ENCODE measurements at regions not wholly inside any gene's neighbourhood (a gene's known extent, or its start where the extent isn't known, plus 50 kb on each side); places are given as distances from the start of the nearest gene placed in this dataset.

DNA sequence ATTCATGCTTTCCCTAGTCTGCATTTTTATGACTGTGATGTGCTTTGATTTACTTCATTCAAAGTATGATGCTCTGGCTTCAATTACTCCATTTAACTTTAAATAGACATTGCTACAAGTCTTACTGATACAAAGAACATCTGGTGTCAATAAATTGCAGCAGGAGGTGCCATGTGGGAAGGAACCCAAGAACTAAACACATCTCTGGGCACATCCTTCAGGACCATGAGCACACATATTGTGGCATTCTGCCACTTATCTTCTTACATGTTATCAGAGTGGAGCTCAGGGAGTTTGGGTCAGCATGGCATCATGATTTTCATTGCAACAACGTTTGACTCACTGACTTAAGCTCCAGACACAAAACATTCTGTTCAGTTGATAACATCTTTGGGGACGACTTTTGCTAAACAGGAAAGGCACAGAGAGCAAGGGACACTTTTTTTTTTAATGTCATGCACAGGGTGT, 227.0 kb downstream of the DKK1 start:
- no peaks in the 10 kb centered on the region for H3K4me1 ChIP-seq (ENCODE audit: insufficient read depth, insufficient read length)
- H3K4me3 ChIP-seq (ENCODE audit: insufficient read length, low read depth) = no peak overlapping the region
- no peak overlapping the region for H3K9ac ChIP-seq (ENCODE audit: insufficient read length, low read depth)
- H3K27me3 ChIP-seq (ENCODE audit: insufficient read depth, insufficient read length) = no peaks in the 10 kb centered on the region
- DNase-seq (ENCODE audit: low read depth, low spot score) = no peak
- no peak for TF ChIP-seq ZNF274 (IDR thresholded peaks at IDR 0.05; ENCODE audit: low read depth, low read length)
- no peak for TF ChIP-seq YY1 (IDR thresholded peaks at IDR 0.05; ENCODE audit: insufficient read depth, insufficient read length)
- TF ChIP-seq SUZ12 (IDR thresholded peaks at IDR 0.05; ENCODE audit: extremely low read depth, insufficient read depth, insufficient read length) = no peak
- no peaks in the 10 kb centered on the region for H3K36me3 ChIP-seq (ENCODE audit: insufficient read depth, insufficient read length, low read length)
- no peaks in the 10 kb centered on the region for H3K9me3 ChIP-seq (ENCODE audit: insufficient read depth, low read length)

DNA sequence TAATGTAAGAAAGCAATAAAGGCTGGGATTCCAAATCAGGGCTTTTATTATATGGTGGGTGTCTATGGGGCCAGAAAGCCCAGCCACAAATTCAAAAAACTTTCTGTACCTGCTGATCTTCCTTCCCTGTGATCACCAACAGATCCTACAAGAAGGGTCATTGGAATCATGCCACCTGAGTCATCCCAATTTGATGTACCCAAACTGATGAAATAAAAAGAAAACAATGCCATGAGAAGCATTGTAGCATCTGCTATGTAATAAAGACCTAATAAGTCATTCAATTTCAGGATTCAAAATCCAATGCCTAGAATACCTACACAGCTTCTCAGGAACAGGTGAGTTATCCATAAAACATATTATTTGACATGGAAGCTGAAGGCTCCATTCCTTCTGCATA, 228.8 kb downstream of the DKK1 start:
- DNase-seq (ENCODE audit: low read depth, low spot score) = no peak
- TF ChIP-seq ZNF274 (IDR thresholded peaks at IDR 0.05; ENCODE audit: low read depth, low read length) (no peak), YY1 (IDR thresholded peaks at IDR 0.05; ENCODE audit: insufficient read depth, insufficient read length) (no peak), SUZ12 (IDR thresholded peaks at IDR 0.05; ENCODE audit: extremely low read depth, insufficient read depth, insufficient read length) (no peak)
- H3K9me3 ChIP-seq (ENCODE audit: insufficient read depth, low read length) = no peaks in the 10 kb centered on the region
- no peak overlapping the region for H3K9ac ChIP-seq (ENCODE audit: insufficient read length, low read depth)
- H3K36me3 ChIP-seq (ENCODE audit: insufficient read depth, insufficient read length, low read length) = no peaks in the 10 kb centered on the region
- H3K4me1 ChIP-seq (ENCODE audit: insufficient read depth, insufficient read length) = no peaks in the 10 kb centered on the region
- no peak overlapping the region for H3K4me3 ChIP-seq (ENCODE audit: insufficient read length, low read depth)
- H3K27me3 ChIP-seq (ENCODE audit: insufficient read depth, insufficient read length) = no peaks in the 10 kb centered on the region

DNA sequence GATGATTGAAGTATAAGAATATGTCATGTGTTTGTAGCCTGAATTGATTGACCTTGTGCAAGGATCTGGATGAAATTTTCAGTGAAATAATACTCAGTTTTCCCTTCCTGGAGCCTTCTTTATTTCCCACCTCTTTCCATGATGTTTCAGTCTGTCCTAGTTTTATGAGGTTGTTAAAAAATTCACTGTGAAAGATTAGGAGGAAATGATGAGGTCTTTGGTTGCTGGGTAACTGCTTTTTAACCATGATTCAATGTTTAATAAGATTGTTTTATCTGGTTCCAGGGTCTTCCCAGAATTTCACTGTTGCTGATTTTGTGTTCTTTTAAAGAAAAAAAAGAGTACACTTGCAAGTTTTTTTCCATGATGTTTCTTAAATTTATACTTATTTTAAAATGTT, 221.5 kb downstream of the MBL2 start:
- DNase-seq (ENCODE audit: low read depth, low spot score) = no peak
- TF ChIP-seq YY1 (IDR thresholded peaks at IDR 0.05; ENCODE audit: insufficient read depth, insufficient read length) (no peak), ZNF274 (IDR thresholded peaks at IDR 0.05; ENCODE audit: low read depth, low read length) (no peak)
- H3K27me3 ChIP-seq (ENCODE audit: insufficient read depth, insufficient read length) = no peaks in the 10 kb centered on the region
- no peak overlapping the region for H3K4me3 ChIP-seq (ENCODE audit: insufficient read length, low read depth)
- H3K9ac ChIP-seq (ENCODE audit: insufficient read length, low read depth) = no peak overlapping the region
- no peaks in the 10 kb centered on the region for H3K36me3 ChIP-seq (ENCODE audit: insufficient read depth, insufficient read length, low read length)
- no peaks in the 10 kb centered on the region for H3K9me3 ChIP-seq (ENCODE audit: insufficient read depth, low read length)
- H3K4me1 ChIP-seq (ENCODE audit: insufficient read depth, insufficient read length) = no peaks in the 10 kb centered on the region

DNA sequence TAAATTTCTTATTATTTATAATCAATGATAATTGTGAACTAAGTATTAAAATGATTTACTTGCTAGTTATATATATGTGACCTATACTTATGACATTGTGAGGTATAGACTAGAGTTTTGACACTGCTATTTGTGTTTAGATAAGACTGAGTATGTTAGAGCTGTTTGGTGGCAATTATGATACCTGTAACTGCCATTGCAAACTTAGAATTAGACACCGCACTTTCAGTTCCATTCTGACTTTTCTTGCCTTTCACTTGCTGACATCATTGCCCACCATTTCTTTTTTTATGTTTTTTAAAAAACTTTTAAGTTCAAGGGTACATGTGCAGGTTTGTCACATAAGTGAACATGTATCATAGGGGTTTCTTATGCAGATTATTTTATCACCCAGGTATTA, 214.5 kb downstream of the MBL2 start:
- no peak for DNase-seq (ENCODE audit: low read depth, low spot score)
- H3K27me3 ChIP-seq (ENCODE audit: insufficient read depth, insufficient read length) = no peaks in the 10 kb centered on the region

DNA sequence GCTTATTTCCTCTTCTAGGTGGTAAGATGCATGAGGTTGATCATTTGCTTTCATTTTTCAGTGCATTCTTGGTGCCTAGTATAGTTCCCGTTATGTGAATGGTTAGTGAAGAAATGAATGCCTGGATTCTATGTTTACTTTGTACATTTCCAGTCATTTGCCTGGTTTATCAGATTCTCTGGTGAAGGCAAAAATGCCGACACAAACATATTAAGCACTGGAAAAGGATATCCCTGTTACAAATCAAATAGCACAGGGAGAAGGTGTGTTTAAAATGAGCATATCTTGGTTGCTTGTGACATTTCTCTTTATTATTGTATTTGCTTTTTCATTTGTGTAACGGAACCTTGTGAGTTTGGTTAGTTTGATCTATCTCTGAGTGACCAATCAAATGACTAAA, 211.3 kb downstream of the MBL2 start:
- DNase-seq (ENCODE audit: low read depth, low spot score) = no peak
- no peaks in the 10 kb centered on the region for H3K4me1 ChIP-seq (ENCODE audit: insufficient read depth, insufficient read length)
- TF ChIP-seq SUZ12 (IDR thresholded peaks at IDR 0.05; ENCODE audit: extremely low read depth, insufficient read depth, insufficient read length) (no peak), YY1 (IDR thresholded peaks at IDR 0.05; ENCODE audit: insufficient read depth, insufficient read length) (no peak), ZNF274 (IDR thresholded peaks at IDR 0.05; ENCODE audit: low read depth, low read length) (no peak)
- H3K4me3 ChIP-seq (ENCODE audit: insufficient read length, low read depth) = no peak overlapping the region
- H3K36me3 ChIP-seq (ENCODE audit: insufficient read depth, insufficient read length, low read length) = no peaks in the 10 kb centered on the region
- H3K27me3 ChIP-seq (ENCODE audit: insufficient read depth, insufficient read length) = no peaks in the 10 kb centered on the region
- H3K9ac ChIP-seq (ENCODE audit: insufficient read length, low read depth) = no peak overlapping the region
- H3K9me3 ChIP-seq (ENCODE audit: insufficient read depth, low read length) = no peaks in the 10 kb centered on the region

More for the DNA sequence above, 214.5 kb downstream of the MBL2 start:
- Histone ChIP-seq H3K36me3 (ENCODE audit: insufficient read depth, insufficient read length, low read length) (no peaks in the 10 kb centered on the region), H3K4me3 (ENCODE audit: insufficient read length, low read depth) (no peak overlapping the region), H3K9ac (ENCODE audit: insufficient read length, low read depth) (no peak overlapping the region), H3K4me1 (ENCODE audit: insufficient read depth, insufficient read length) (no peaks in the 10 kb centered on the region), H3K9me3 (ENCODE audit: insufficient read depth, low read length) (no peaks in the 10 kb centered on the region)
- TF ChIP-seq ZNF274 (IDR thresholded peaks at IDR 0.05; ENCODE audit: low read depth, low read length) (no peak), SUZ12 (IDR thresholded peaks at IDR 0.05; ENCODE audit: extremely low read depth, insufficient read depth, insufficient read length) (no peak), YY1 (IDR thresholded peaks at IDR 0.05; ENCODE audit: insufficient read depth, insufficient read length) (no peak)

DNA sequence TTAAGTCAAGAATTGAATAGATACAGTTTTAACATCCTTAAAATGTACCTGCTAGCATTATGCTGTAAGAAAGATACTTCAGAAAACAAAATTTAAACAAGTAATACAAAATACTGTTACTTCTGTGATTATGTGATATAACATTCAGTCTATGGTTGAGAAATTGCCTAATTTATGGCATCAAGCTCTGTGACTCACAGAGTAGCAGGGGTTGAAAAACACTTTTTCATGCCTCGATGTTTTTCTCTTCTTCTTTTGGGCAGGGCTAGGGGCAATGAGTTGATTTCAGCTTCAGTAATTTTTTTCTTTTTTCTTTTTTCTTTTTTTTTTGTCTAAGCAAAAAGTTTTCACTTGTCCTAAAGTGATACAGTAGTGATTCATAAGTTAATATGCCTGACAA, 209.2 kb downstream of the MBL2 start:
- no peak for DNase-seq (ENCODE audit: low read depth, low spot score)
- TF ChIP-seq ZNF274 (IDR thresholded peaks at IDR 0.05; ENCODE audit: low read depth, low read length) = no peak
- Histone ChIP-seq H3K4me3 (ENCODE audit: insufficient read length, low read depth) (no peak overlapping the region), H3K9me3 (ENCODE audit: insufficient read depth, low read length) (no peaks in the 10 kb centered on the region), H3K27me3 (ENCODE audit: insufficient read depth, insufficient read length) (no peaks in the 10 kb centered on the region), H3K9ac (ENCODE audit: insufficient read length, low read depth) (no peak overlapping the region), H3K4me1 (ENCODE audit: insufficient read depth, insufficient read length) (no peaks in the 10 kb centered on the region), H3K36me3 (ENCODE audit: insufficient read depth, insufficient read length, low read length) (no peaks in the 10 kb centered on the region)

DNA sequence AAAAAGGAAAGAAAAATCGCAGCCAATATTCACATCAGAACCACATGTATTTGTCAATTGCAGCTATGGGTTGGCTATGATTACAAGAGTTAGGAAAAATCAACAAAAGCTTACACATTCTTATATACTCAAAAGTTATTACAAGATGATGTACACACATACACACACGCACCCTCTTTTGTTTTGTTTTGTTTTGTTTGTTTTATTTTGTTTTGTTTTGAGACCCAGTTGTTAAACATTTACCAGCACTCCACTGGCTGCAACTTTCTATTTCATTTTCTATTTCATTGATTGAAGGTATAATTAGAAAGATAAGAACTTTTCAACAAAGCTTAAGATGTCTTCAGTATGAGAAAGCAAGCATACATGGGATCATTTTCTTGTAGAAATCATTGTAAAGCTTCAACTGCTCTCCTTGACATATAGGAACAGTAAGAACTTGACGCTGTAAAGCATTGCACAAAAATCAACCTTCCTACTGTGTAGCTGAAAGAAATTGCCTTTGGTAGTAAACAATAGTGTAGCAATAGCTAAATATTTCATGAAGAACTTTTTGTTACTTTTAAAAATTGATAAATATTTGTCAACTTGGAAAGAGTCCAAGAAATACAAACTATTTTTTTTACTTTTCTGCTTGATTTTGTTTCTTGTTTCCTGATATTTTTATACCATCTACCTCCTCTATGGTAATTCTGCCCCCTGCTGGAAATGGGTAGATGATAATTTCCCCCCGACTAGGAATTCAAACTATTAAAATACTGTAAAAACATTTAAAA, 205.9 kb downstream of the MBL2 start:
- TF ChIP-seq YY1 (IDR thresholded peaks at IDR 0.05; ENCODE audit: insufficient read depth, insufficient read length) (no peak), SUZ12 (IDR thresholded peaks at IDR 0.05; ENCODE audit: extremely low read depth, insufficient read depth, insufficient read length) (no peak), ZNF274 (IDR thresholded peaks at IDR 0.05; ENCODE audit: low read depth, low read length) (no peak)

More for the DNA sequence above, 205.9 kb downstream of the MBL2 start:
- no peak for DNase-seq (ENCODE audit: low read depth, low spot score)
- Histone ChIP-seq H3K27me3 (ENCODE audit: insufficient read depth, insufficient read length) (no peaks in the 10 kb centered on the region), H3K9me3 (ENCODE audit: insufficient read depth, low read length) (no peaks in the 10 kb centered on the region), H3K4me3 (ENCODE audit: insufficient read length, low read depth) (no peak overlapping the region), H3K4me1 (ENCODE audit: insufficient read depth, insufficient read length) (no peaks in the 10 kb centered on the region), H3K36me3 (ENCODE audit: insufficient read depth, insufficient read length, low read length) (no peaks in the 10 kb centered on the region), H3K9ac (ENCODE audit: insufficient read length, low read depth) (no peak overlapping the region)
